NB4 (cell line): ENCODE measurements at regions not wholly inside any gene's neighbourhood (a gene's known extent, or its start where the extent isn't known, plus 50 kb on each side); places are given as distances from the start of the nearest gene placed in this dataset.

Experiments used
- MAX ChIP-seq: IDR thresholded peaks from 2 replicates; pipeline ENCODE4 v1.6.1; 2011; ENCODE audit warnings: low read depth, low read length
- POLR2A ChIP-seq: IDR thresholded peaks from 2 replicates; pipeline ENCODE4 v1.6.1; 2011; ENCODE audit warnings: mild to moderate bottlenecking; ENCODE audit not compliant: insufficient read length; ENCODE audit errors: extremely low read depth
- TF ChIP-seq, protein P1 (sequence below): IDR thresholded peaks from one replicate; pipeline ENCODE4 v1.5.1; 2012; ENCODE audit warnings: low read depth, low read length

DNA sequence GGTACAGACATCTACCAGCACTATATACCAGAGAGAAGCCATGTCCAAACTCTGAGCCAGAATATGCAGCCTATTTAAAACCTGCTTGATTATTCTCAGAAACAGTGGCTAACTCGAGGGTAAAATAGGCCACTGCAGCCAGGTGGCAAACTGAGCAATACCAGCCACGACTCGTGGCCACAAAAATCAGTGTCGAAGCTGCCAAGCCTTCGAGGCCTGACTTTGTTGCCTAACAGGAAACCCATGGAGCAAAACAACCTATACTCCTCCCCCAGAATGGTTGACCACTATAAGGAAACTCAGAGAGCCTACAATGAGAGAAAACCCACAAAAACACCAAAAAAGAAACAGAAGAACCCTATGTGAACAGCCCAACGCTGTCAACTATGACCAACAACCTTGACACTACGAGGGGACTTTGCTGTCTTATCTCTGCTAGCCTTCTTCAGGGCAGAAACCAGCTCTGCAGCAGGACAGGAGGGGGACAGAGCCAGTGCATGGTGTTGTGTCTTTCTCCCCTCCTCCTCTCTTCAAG lies 133.8 kb downstream of the TMEM174 start:
- TF ChIP-seq, protein P1, sequence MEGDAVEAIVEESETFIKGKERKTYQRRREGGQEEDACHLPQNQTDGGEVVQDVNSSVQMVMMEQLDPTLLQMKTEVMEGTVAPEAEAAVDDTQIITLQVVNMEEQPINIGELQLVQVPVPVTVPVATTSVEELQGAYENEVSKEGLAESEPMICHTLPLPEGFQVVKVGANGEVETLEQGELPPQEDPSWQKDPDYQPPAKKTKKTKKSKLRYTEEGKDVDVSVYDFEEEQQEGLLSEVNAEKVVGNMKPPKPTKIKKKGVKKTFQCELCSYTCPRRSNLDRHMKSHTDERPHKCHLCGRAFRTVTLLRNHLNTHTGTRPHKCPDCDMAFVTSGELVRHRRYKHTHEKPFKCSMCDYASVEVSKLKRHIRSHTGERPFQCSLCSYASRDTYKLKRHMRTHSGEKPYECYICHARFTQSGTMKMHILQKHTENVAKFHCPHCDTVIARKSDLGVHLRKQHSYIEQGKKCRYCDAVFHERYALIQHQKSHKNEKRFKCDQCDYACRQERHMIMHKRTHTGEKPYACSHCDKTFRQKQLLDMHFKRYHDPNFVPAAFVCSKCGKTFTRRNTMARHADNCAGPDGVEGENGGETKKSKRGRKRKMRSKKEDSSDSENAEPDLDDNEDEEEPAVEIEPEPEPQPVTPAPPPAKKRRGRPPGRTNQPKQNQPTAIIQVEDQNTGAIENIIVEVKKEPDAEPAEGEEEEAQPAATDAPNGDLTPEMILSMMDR, result no peak
- no peak for TF ChIP-seq POLR2A
- TF ChIP-seq MAX, result no peak
